GM12878 (cell line): ENCODE measurements at regions not wholly inside any gene's neighbourhood (a gene's known extent, or its start where the extent isn't known, plus 50 kb on each side); places are given as distances from the start of the nearest gene placed in this dataset.

Experiments
- JUNB ChIP-seq: IDR thresholded peaks from 2 replicates; pipeline ENCODE4 v1.6.1; 2016; ENCODE audit warnings: antibody characterized with exemption, mild to moderate bottlenecking
- KDM1A ChIP-seq: fragments of 200-600 bp; sonication (generic); IDR thresholded peaks from 2 replicates; pipeline ENCODE4 v1.6.1; 2016; ENCODE audit warnings: borderline replicate concordance
- MXI1 ChIP-seq: fragments of 150-350 bp; IDR thresholded peaks from 2 replicates; pipeline ENCODE4 v1.6.1; 2011; ENCODE audit warnings: low read depth, mild to moderate bottlenecking, inconsistent platforms, low read length, improper control_type of control experiment
- POLR2AphosphoS5 ChIP-seq: IDR thresholded peaks from 2 replicates; pipeline ENCODE4 v1.6.1; 2011; ENCODE audit warnings: mild to moderate bottlenecking, low read length, inconsistent platforms
- POU2F2 ChIP-seq: IDR thresholded peaks from 3 replicates; pipeline ENCODE4 v1.6.1; 2011; ENCODE audit warnings: low read depth, mild to moderate bottlenecking, low read length, borderline replicate concordance
- RFX5 ChIP-seq: IDR thresholded peaks from 2 replicates; pipeline ENCODE4 v1.6.1; 2011; ENCODE audit warnings: low read depth, low read length, improper control_type of control experiment
- ZNF274 ChIP-seq: IDR thresholded peaks from one replicate; pipeline ENCODE4 v1.8.0; 2011; ENCODE audit not compliant: insufficient read length, insufficient read depth
- TF ChIP-seq, protein P1 (sequence below), 3 experiments: IDR thresholded peaks in 2 of 3; conservative IDR thresholded peaks in 1 of 3; 2 replicates each; pipeline ENCODE4 v1.5.1; 2011; ENCODE audit warnings: low read depth in 3 of 3, low read length in 3 of 3, mild to moderate bottlenecking in 3 of 3, control low read depth in 2 of 3, moderate library complexity in 2 of 3, inconsistent platforms in 1 of 3, mixed read lengths in 1 of 3; ENCODE audit not compliant: control insufficient read depth in 2 of 3, insufficient read depth in 1 of 3; ENCODE audit errors: extremely low read depth in 1 of 3
- TF ChIP-seq, protein P2 (sequence below): IDR thresholded peaks from 2 replicates; pipeline ENCODE4 v1.6.1; 2012; ENCODE audit warnings: low read length, inconsistent platforms
- TF ChIP-seq, protein P3 (sequence below): fragments of 450-650 bp; IDR thresholded peaks from 2 replicates; pipeline ENCODE4 v1.6.1; 2017; ENCODE audit warnings: antibody characterized with exemption, mild to moderate bottlenecking, moderate library complexity
- TF ChIP-seq, protein P4 (sequence below): fragments of 450-650 bp; IDR thresholded peaks from 2 replicates; pipeline ENCODE4 v1.6.1; 2017; ENCODE audit warnings: mild to moderate bottlenecking

DNA sequence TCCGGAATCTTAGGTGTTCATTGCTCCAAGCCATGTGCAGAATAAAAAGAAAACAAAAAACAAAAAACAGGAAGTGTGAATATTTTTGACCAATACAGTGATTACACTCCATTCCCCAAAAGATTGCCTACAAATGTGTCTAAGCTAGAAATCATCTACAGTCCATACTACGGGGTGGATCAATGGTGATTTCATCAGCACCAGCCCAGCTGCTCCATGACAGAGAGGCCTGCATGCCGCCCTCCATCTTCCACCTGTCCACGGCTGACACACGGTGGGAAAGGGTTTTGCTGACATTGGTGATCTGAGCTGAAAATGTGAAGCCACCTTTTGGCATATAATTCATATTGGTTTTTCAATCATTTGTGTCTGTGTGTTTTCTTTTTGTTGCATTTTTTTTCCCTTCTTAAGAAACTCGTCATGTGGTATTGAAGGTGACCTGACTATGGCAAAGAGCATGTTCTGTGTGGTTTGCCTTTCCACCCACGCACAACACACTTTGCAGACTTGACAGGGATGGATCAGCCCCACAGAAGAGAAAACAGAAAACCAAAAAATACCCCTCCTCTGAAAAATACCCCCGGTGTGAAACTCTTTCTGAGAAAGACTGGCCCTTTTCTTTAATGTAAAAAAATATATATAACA is 533.1 kb downstream of the RNF144A start:
- TF ChIP-seq, protein P1, sequence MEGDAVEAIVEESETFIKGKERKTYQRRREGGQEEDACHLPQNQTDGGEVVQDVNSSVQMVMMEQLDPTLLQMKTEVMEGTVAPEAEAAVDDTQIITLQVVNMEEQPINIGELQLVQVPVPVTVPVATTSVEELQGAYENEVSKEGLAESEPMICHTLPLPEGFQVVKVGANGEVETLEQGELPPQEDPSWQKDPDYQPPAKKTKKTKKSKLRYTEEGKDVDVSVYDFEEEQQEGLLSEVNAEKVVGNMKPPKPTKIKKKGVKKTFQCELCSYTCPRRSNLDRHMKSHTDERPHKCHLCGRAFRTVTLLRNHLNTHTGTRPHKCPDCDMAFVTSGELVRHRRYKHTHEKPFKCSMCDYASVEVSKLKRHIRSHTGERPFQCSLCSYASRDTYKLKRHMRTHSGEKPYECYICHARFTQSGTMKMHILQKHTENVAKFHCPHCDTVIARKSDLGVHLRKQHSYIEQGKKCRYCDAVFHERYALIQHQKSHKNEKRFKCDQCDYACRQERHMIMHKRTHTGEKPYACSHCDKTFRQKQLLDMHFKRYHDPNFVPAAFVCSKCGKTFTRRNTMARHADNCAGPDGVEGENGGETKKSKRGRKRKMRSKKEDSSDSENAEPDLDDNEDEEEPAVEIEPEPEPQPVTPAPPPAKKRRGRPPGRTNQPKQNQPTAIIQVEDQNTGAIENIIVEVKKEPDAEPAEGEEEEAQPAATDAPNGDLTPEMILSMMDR (IDR thresholded peaks at IDR 0.05 in 2 of 3, conservative IDR thresholded peaks at IDR 0.05 in 1 of 3; ENCODE audit: control insufficient read depth in 2 of 3, extremely low read depth in 1 of 3, insufficient read depth in 1 of 3, low read depth in 3 of 3, low read length in 3 of 3) = no peak
- TF ChIP-seq, protein P2, sequence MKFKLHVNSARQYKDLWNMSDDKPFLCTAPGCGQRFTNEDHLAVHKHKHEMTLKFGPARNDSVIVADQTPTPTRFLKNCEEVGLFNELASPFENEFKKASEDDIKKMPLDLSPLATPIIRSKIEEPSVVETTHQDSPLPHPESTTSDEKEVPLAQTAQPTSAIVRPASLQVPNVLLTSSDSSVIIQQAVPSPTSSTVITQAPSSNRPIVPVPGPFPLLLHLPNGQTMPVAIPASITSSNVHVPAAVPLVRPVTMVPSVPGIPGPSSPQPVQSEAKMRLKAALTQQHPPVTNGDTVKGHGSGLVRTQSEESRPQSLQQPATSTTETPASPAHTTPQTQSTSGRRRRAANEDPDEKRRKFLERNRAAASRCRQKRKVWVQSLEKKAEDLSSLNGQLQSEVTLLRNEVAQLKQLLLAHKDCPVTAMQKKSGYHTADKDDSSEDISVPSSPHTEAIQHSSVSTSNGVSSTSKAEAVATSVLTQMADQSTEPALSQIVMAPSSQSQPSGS = no peak
- no peak for TF ChIP-seq JUNB
- no peak for TF ChIP-seq RFX5
- TF ChIP-seq KDM1A = no peak
- no peak for TF ChIP-seq POU2F2
- TF ChIP-seq ZNF274 = no peak
- TF ChIP-seq MXI1 = no peak
- TF ChIP-seq, protein P3, sequence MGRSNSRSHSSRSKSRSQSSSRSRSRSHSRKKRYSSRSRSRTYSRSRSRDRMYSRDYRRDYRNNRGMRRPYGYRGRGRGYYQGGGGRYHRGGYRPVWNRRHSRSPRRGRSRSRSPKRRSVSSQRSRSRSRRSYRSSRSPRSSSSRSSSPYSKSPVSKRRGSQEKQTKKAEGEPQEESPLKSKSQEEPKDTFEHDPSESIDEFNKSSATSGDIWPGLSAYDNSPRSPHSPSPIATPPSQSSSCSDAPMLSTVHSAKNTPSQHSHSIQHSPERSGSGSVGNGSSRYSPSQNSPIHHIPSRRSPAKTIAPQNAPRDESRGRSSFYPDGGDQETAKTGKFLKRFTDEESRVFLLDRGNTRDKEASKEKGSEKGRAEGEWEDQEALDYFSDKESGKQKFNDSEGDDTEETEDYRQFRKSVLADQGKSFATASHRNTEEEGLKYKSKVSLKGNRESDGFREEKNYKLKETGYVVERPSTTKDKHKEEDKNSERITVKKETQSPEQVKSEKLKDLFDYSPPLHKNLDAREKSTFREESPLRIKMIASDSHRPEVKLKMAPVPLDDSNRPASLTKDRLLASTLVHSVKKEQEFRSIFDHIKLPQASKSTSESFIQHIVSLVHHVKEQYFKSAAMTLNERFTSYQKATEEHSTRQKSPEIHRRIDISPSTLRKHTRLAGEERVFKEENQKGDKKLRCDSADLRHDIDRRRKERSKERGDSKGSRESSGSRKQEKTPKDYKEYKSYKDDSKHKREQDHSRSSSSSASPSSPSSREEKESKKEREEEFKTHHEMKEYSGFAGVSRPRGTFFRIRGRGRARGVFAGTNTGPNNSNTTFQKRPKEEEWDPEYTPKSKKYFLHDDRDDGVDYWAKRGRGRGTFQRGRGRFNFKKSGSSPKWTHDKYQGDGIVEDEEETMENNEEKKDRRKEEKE = no peak
- TF ChIP-seq, protein P4, sequence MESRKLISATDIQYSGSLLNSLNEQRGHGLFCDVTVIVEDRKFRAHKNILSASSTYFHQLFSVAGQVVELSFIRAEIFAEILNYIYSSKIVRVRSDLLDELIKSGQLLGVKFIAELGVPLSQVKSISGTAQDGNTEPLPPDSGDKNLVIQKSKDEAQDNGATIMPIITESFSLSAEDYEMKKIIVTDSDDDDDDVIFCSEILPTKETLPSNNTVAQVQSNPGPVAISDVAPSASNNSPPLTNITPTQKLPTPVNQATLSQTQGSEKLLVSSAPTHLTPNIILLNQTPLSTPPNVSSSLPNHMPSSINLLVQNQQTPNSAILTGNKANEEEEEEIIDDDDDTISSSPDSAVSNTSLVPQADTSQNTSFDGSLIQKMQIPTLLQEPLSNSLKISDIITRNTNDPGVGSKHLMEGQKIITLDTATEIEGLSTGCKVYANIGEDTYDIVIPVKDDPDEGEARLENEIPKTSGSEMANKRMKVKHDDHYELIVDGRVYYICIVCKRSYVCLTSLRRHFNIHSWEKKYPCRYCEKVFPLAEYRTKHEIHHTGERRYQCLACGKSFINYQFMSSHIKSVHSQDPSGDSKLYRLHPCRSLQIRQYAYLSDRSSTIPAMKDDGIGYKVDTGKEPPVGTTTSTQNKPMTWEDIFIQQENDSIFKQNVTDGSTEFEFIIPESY = no peak
- no peak for TF ChIP-seq POLR2AphosphoS5
